ENCODE measurements at regions not wholly inside any gene's neighbourhood (a gene's known extent, or its start where the extent isn't known, plus 50 kb on each side); places are given as distances from the start of the nearest gene placed in this dataset.
"Not testable (repeated sequence)": the region's sequence is repeated elsewhere in the genome, so short reads cannot be mapped to it uniquely, and the experiment has no call there.

DNA sequence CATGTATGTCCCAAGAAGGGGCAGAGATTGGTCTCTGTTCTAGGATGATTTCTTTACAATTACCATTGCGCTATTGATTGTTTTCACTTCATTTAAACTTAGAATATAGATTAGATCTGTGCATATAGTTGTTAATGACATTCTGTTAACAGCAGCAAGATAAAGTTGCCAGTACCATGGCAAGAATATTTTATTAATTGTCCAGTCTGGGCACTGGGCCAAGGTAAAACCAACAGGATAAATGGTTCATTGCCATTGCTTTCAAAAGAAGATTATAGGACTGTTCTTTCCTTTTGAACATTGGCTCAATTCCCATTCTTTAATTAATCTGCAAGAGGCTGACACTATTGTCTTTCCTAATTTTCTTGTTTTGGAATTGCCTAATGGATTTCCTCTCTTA lies 592.4 kb downstream of the RFPL4B start:
- DNase-seq (ENCODE audit: extremely low spot score, insufficient read length, low read depth) = no peak
- no peak for FAIRE-seq

DNA sequence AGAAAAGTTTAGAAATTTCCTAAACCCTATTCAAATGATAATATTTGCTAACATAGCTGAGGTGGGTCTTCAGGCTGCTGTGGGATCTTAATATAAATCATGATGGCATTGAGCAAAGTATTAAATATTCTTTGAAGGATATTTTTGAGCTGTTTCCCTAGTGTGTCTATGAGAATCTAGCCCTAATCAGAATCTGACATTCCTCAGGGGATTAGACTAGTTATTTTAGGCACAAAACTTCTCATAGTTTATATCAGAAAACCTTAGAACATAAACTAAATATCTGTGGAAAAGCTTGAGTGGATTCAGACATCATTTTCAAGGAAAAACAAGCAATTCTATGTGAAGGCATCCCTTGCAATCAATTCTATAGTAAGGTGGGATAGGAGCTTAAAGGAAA lies 594.5 kb downstream of the RFPL4B start:
- no peak for DNase-seq (ENCODE audit: extremely low spot score, insufficient read length, low read depth)
- no peak for FAIRE-seq

DNA sequence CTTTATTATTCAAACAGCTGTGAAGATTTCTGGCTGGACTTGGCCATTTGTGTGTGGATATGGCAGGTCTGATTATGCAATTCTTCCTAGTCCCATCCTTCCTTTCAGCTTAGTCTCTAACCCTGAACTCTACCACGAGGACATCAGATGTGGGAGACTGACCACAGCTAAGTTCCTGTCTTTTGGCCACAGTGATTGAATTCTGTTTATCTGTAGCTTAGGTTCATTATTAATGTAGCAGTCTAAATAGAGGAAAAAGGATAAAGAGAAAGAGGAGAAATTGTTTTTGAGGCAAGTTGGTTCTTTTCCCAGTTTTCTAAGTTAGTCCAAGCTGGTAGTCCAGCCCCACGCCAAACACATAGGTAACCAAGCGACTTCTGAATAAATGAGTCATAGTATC lies 598.9 kb downstream of the RFPL4B start:
- FAIRE-seq (no peak), DNase-seq (ENCODE audit: extremely low spot score, insufficient read length, low read depth) (no peak)

DNA sequence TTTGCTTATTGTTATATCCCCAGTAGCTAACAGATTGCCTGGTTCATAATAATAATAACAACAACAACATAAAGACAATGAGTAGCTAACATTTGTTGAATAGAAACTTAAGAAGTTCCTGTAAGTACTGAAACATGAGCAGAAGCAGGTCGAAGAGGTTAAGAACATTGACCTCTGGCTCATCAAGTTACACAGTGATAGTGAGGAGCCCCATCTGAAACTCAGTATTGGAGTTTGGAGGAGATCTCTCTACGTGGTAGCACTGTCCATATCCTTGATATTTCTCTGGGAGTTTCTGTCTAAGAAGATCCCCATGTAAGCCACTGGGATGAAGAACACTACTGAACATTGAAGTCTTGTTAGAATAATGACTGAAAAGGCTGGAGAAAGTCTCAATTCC lies 600.4 kb downstream of the RFPL4B start:
- no peak for FAIRE-seq
- DNase-seq (ENCODE audit: extremely low spot score, insufficient read length, low read depth) = no peak

DNA sequence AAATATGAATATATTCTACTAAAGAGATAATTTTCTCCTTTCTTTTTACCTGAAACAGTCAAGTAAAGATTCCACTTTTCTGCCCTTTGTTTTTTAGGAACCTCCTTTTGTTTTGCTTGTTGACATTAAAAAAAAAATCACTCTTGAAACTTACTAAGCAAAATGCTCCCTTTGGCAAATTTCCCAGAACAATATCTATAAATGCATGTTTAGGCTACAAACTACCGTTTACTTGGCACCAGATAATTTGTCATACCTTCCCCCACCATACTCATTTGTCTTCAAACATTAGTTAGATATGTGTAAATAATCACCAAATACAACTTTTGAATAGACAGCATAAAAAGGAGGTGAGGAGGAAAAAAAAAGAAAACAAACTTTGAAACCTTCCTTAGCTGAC lies 604.7 kb downstream of the RFPL4B start:
- FAIRE-seq = no peak

DNA sequence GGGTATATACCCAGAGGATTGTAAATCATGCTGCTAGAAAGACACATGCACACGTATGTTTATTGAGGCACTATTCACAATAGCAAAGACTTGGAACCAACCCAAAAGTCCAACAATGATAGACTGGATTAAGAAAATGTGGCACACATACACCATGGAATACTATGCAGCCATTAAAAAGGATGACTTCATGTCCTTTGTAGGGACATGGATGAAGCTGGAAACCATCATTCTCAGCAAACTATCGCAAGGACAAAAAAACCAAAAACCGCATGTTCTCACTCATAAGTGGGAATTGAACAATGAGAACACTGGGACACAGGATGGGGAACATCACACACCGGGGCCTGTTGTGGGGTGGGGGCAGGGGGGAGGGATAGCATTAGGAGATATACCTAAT lies 608.6 kb downstream of the RFPL4B start:
- FAIRE-seq = not testable (repeated sequence)

More for the DNA sequence above, 604.7 kb downstream of the RFPL4B start:
- DNase-seq (ENCODE audit: extremely low spot score, insufficient read length, low read depth) = no peak

DNA sequence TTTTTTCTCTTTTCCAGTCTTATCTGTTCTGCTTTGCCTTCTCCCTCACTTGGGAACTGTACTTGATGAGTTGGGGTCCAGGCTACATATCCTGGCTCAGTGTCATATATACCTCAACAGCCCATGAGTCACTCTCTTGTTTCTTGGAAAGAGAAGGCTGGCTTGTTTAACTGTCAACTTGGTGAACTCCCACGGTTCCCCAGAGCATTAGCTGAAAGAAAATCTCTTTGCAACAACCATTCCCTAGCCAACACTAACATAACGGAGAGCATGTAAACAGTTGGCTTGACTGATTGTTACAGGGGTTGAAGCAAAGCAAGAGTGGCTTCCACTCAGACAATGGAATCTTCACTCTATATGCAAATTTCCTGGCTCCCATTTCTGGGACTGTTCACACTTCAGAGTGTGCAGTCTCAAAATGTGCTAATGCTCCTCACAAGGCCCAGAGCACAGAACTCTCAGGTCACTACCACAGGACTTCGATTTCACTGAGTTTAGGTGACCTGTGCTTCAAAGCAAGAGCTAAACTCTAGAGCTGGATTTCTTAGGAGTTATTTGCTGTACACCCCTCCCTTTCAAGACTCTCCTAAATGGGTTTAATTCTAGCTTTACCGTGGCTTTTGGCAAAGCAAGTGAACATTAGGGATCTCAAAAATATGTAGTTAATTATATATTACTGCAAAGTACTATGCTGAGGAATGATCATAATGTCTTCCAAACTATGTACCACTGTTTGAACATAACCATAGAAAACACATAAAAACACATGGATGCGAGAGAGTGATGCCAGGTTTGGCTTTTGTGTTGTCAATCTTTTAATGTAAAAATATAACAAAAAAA lies 609.8 kb downstream of the RFPL4B start:
- FAIRE-seq = no peak
- no peak for DNase-seq (ENCODE audit: extremely low spot score, insufficient read length, low read depth)

More for the DNA sequence above, 608.6 kb downstream of the RFPL4B start:
- not testable (repeated sequence) for DNase-seq (ENCODE audit: extremely low spot score, insufficient read length, low read depth)

DNA sequence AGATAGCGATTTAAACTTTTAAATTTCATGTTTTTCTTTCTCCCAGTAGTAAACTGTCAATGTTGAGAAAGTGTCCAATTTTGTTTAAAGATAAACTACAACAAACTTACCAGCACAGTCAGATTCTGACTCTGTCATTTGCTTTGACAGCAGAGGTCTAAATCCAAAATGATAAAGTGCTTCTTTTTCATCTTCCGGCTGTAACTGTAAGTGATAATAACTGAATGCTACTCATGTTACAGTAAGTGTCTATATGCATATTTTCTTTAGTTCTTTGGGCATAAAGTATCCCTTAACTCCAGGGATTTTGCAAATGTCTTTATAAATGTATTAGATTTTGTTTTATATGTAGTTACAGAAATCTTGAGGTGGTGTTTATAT lies 610.4 kb downstream of the RFPL4B start:
- FAIRE-seq = no peak
- DNase-seq (ENCODE audit: extremely low spot score, insufficient read length, low read depth) = no peak

DNA sequence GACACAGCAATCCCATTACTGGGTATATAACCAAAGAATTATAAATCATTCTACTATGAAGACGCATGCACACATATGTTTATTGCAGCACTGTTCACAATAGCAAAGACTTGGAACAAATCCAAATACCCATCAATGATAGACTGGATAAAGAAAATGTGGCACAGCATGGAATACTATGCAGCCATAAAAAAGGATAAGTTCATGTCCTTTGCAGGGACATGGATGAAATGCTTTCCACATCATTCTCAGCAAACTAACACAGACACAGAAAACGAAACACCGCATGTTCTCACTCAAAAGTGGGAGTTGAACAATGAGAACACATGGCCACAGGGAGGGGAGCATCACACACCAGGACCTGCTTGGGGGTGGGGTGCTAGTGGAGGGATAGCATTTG lies 613.0 kb downstream of the RFPL4B start:
- not testable (repeated sequence) for DNase-seq (ENCODE audit: extremely low spot score, insufficient read length, low read depth); FAIRE-seq

DNA sequence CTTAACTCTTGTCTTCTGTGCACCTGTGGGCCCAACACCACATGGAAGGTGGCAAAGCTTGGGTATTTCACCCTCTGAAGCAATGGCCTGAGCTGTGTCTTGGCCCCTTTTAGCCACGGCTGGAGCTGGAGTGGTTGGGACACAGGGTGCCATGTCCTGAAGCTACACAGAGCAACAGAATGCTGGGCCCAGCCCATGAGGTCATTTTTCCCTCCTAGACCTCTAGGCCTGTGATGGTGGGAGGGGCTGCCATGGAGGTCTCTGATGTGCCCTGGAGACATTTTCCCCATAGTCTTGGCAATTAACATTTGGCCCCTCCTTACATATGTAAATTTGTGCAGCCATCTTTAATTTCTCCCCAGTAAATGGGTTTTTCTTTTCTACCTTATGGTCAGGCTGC lies 620.8 kb downstream of the RFPL4B start:
- FAIRE-seq (no peak), DNase-seq (ENCODE audit: extremely low spot score, insufficient read length, low read depth) (no peak)

DNA sequence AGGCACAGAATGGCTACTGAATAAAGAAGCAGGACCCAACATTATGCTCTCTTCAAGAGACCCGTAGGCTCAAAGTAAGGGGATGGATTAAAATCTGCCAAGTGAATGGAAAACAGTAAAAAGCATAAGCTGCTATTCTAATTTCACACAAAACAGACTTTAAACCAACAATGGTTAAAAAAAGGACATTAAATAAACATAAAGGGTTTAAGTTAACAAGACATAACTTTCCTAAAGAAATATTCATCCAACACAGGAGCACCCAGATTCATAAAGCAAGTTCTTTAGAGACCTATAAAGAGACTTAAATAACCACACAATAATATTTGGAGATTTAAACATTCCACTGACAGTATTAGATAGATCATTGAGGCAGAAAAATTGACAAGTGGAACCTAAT lies 624.5 kb downstream of the RFPL4B start:
- no peak for FAIRE-seq
- DNase-seq (ENCODE audit: extremely low spot score, insufficient read length, low read depth) = no peak

DNA sequence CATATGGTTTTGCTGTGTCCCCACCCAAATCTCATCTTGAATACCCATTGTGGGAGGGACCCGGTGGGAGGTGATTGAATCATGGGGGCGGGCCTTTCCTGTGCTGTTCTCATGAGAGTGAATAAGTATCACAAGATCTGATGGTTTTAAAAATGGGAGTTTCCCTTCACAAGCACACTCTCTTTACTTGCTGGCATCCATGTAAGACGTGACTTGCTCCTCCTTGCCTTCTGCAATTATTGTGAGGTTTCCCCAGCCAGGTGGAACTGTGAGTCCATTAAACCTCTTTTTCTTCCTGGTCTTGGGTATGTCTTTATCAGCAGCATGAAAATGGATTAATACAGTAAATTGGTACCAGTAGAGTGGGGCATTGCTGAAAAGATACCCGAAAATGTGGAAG lies 627.8 kb downstream of the RFPL4B start:
- not testable (repeated sequence) for DNase-seq (ENCODE audit: extremely low spot score, insufficient read length, low read depth); FAIRE-seq

DNA sequence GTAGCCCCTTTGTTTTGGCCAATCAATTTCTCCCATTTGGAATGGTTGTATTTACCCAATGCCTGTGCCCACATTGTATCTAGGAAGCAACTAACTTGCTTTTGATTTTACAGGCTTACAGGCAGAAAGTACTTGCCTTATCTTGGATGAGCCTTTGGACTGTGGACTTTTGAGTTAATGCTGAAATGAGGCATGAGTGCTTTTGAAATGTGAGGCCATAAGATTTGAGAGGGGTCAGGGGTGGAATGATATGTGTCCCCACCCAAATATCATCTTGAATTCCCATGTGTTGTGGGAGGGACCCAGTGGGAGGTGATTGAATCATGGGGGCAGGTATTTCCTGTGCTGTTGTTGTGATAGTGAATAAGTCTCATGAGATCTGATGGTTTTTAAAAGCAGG lies 629.4 kb downstream of the RFPL4B start:
- not testable (repeated sequence) for DNase-seq (ENCODE audit: extremely low spot score, insufficient read length, low read depth); FAIRE-seq

DNA sequence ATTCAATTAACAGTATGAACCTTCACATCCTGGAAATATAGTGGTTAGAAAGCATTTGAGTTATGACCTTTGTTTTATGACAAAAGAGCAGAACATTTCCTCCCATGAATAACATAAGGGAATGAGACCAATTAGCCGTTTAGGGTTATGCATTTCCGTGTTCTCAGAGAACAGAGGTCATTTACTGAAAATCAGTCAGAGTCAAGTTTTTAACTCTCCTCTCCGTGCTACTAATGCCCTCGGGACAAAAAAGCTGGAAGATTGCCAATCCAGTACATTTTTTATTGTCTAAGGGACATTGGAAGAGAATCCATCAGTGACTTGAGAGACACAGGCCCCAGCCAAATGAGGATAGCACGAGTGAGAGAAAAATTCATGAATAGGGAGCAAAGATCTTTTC lies 632.7 kb downstream of the RFPL4B start:
- FAIRE-seq (no peak), DNase-seq (ENCODE audit: extremely low spot score, insufficient read length, low read depth) (no peak)

DNA sequence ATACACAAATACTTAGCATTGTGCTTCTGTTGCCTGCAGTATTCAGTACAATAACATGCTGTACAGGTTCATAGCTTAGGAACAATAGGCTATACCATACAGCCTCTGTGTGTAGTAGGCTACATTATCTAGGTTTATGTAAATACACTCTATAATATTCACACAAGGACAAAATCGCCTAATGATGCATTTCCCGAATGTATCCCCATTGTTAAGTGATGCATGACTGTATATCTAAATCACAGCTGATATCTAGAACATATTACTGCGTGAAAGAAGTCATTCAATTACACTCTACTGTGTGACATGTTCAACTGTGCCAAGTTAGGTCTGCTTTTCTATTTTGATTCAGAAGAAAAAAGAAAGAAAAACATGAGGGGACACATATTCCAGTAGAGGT lies 633.5 kb downstream of the RFPL4B start:
- FAIRE-seq (no peak), DNase-seq (ENCODE audit: extremely low spot score, insufficient read length, low read depth) (no peak)

DNA sequence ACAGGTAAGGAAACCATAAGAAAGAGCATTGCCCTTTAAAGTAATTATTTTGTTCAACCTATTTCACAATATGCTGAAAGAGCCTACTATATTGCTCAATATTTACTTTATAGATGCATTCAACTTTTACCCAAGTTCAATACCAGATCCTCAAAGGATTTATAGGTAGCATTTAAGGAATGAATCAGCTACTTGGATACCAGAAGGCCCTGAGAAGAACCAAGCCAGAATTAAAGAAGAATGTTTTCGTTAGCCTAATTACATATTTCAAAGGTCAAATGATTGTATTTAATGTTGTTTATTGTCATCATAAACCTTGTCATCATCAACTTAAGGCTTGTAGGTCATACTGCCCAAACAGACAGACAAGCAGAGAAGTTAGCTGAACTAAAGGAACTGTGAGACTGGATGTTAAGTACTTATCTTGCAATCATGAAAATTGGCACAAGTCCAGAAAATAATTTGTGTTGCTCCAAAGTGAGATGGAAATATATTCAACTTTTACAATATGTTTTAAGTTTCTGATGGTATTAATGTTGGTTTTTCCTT lies 636.7 kb downstream of the RFPL4B start:
- DNase-seq (ENCODE audit: extremely low spot score, insufficient read length, low read depth) (no peak), FAIRE-seq (no peak)

DNA sequence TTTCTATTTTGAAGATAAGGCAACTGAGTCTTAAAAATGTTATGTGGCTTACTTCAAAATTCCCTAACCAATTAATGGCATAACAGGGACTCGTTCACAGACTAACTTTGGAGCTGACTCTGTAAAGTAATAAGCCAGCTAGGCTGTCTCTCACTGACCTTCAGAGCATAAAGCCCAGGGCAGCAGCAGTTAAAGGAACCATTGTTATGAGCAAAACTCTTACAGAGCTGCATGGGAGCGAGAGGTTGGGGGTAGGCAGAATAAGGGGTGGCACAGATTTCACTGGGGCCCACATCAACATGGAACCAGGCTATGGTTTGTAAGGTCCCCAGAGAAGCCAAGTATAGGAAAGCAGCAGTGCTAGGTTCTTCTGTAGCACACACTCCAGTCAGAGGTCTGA lies 637.8 kb downstream of the RFPL4B start:
- no peak for FAIRE-seq

DNA sequence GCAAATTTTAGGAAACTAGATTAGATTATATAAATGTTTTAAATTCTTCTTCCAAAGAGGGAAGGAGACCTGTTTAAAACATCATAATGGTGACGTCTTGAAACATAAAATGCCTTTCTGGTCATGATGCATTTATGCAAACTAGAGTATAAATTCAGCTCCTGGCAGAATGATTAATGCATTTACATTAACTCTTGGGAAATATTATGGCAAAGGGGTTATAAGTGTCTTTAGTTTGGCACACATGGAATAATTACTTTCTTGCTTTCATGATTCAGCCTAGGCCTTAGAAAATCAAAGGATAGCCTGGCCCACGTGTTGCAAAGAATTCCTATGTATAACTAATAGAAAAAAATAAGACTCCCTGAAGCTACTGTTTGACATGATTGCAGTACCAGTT lies 639.2 kb downstream of the RFPL4B start:
- DNase-seq (ENCODE audit: extremely low spot score, insufficient read length, low read depth) (no peak), FAIRE-seq (no peak)

More for the DNA sequence above, 637.8 kb downstream of the RFPL4B start:
- DNase-seq (ENCODE audit: extremely low spot score, insufficient read length, low read depth) = no peak

DNA sequence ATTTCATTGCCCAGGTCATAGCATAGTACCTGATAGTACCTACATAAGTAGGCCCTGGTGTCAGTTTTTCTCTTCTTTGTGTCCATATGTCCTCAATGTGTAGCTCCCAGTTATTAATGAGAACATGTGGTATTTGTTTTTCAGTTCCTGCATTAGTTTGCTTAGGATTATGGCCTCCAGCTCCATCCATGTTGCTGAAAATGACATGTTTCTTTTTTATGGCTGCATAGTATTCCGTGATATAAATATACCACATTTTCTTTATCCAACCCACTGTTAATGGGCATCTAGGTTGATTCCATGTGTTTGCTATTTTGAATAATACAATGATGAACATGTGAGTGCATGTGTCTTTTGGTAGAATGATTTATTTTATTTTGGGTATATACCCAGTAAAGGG lies 641.6 kb downstream of the RFPL4B start:
- FAIRE-seq (no peak), DNase-seq (ENCODE audit: extremely low spot score, insufficient read length, low read depth) (no peak)

DNA sequence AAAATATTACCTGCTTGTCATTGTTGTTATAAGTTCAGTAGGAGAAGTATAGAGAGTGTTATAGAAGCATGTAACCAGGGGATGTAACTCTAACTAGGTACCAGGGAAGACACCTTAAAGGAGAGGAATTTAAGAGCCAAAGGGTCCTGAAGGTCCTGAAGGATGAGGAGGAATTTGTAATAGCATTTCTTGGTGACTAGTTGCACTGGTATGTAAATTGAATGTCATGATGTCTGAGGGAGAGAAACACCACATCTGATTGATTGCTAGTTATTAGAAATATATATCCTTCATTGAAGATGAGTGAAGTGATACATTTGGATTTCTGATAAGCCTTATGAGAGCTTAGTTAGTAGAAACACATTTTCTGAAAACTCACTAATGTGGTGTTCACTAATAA lies 643.8 kb downstream of the RFPL4B start:
- FAIRE-seq (no peak), DNase-seq (ENCODE audit: extremely low spot score, insufficient read length, low read depth) (no peak)

DNA sequence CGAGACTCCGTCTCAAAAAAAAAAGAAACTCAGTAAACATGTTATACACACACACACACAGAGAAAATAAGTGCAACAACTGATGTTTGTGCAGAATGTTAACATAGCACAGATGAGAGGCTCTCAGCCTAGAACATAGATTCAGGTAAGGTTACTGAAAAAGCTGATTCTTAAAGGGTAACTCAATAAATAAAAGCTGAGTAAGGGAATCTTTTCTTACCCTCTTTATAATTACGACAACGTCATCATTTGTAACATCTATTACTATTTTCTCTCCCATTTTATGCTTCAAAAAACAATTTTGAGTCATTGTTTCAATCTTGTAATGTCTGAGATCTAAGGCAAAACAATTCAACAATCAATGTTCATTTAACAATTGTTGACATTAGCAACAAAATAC lies 644.8 kb downstream of the RFPL4B start:
- no peak for FAIRE-seq

More for the DNA sequence above, 644.8 kb downstream of the RFPL4B start:
- DNase-seq (ENCODE audit: extremely low spot score, insufficient read length, low read depth) = no peak
